GM12875 (cell line): ENCODE measurements at regions not wholly inside any gene's neighbourhood (a gene's known extent, or its start where the extent isn't known, plus 50 kb on each side); places are given as distances from the start of the nearest gene placed in this dataset.

ENCODE experiments used
- H3K4me3 ChIP-seq: one replicate; pipeline ENCODE4 v1.5.1; 2011; ENCODE audit warnings: low read depth, low read length, control low read depth
- TF ChIP-seq, protein P1 (sequence below): IDR thresholded peaks from 2 replicates; pipeline ENCODE4 v1.5.1; 2011; ENCODE audit warnings: low read depth, mild to moderate bottlenecking, control low read depth, inconsistent platforms, low read length, moderate library complexity, borderline replicate concordance; ENCODE audit not compliant: insufficient read depth

- no peak overlapping the region for H3K4me3 ChIP-seq
- TF ChIP-seq, protein P1, sequence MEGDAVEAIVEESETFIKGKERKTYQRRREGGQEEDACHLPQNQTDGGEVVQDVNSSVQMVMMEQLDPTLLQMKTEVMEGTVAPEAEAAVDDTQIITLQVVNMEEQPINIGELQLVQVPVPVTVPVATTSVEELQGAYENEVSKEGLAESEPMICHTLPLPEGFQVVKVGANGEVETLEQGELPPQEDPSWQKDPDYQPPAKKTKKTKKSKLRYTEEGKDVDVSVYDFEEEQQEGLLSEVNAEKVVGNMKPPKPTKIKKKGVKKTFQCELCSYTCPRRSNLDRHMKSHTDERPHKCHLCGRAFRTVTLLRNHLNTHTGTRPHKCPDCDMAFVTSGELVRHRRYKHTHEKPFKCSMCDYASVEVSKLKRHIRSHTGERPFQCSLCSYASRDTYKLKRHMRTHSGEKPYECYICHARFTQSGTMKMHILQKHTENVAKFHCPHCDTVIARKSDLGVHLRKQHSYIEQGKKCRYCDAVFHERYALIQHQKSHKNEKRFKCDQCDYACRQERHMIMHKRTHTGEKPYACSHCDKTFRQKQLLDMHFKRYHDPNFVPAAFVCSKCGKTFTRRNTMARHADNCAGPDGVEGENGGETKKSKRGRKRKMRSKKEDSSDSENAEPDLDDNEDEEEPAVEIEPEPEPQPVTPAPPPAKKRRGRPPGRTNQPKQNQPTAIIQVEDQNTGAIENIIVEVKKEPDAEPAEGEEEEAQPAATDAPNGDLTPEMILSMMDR: no peak
Measured at GRCh38 chr2:184004289-184004947, 593.9 kb upstream of the ZNF804A start.

DNA sequence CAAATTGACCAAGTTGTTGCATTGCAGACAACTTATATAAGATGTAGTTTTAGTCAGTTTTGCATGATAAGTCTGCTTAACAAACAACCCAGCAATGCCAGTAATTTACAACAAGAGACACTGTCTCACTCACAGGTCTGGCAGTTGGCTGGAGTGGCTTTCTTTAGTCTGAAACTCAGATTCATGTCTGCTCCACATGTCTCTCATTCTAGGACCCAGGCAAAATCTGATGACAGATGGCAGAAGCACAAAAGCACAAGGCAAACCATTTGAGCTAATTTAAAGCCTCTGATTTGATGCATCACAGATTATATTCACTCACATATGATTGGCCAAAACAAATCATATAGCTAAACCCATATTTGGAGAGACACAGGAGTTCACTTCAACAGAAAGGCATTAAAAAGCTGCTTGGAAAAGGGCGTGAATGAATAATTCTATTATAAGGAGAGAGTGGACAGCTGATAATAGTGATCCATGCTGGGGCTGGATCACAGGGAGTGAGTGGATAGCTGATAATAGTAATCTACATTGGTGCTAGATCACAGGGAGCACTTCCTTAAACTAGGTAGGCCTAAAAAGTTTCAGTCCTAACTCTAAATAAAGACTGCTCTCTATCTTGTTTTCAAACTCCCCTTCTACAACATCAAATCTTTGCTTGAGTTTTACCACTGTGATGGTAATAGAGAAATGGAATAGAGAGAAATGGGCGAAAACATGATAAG, 593.2 kb upstream of the ZNF804A start:
- TF ChIP-seq, protein P1: no peak
- H3K4me3 ChIP-seq: no peak overlapping the region

DNA sequence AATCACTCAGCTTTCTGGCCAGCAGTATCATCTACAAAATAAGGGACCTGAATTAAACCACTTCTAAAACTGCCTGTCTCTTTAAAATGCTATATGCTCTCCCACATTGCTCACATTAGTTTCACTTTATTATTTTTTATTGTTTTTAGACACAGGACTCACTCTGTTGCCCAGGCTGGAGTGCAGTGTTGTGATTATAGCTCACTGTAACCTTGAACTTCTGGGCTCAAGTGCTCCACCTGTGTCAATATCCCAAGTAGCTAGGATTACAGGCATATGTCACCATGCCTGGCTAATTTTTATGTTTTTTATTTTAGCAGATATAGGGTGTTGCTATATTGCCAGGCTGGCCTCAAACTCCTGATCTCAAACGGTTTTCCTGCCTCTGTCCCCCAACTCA, 591.3 kb upstream of the ZNF804A start:
- TF ChIP-seq, protein P1: no peak

GRCh38 chr2:184026961-184027360, 571.4 kb upstream of the ZNF804A start:
- H3K4me3 ChIP-seq: no peak overlapping the region
- TF ChIP-seq, protein P1: no peak

More for the DNA sequence above, 591.3 kb upstream of the ZNF804A start:
- no peak overlapping the region for H3K4me3 ChIP-seq

DNA sequence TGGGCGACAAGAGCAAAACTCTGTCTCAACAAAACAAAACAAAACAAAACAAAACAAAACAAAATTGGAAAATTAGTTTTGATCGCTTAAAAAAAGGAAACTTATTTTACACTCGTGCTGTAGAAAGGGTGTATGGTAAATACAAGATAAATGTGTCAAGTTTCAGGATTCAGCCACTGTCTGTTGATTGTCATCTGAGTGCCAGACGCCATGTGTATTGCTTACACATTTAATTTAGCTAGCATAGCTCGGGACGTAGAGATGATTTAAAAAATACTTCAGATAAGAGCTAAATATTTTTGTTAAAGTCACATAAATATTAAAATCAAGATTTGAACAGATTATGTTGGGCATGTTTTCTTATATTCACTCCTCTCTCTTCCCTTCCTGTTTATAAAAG, 568.1 kb upstream of the ZNF804A start:
- TF ChIP-seq, protein P1: no peak

GRCh38 chr2:184030989-184031388, 567.3 kb upstream of the ZNF804A start:
- TF ChIP-seq, protein P1: no peak
- no peak overlapping the region for H3K4me3 ChIP-seq

More for the DNA sequence above, 568.1 kb upstream of the ZNF804A start:
- no peak overlapping the region for H3K4me3 ChIP-seq
